ENCODE measurements at regions not wholly inside any gene's neighbourhood (a gene's known extent, or its start where the extent isn't known, plus 50 kb on each side); places are given as distances from the start of the nearest gene placed in this dataset.
A peak's percentile ranks its signal among the peaks of the same experiment; 100 is the strongest.

DNA sequence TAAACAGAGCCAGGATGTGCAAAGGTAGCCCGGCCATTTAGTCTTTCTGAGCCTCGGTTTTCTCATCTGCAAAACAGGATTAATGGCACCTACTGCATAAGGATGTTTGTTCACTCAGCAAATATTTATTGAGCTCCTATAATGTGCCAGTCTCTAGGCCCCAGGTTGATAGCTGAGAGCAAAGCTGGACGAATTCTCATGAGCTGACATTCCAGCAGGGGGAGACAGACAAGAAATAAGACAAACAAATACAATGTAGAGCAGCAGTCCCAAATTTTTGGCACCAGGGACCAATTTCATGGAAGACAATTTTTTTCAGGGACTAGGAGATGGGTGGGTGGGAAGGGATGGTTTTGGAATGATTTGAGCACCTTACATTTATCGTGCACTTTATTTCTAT, 74.3 kb upstream of the PAX7 start:
- WGBS (ENCODE audit: insufficient coverage), result no CpG with 5 or more reads among the region's 4 CpGs
- Mint-ChIP-seq H3K4me1 (no peaks in the 10 kb centered on the region), H3K27ac (no peak overlapping the region), H3K36me3 (no peaks in the 10 kb centered on the region), H3K9me3 (peaks cover 0 to 3% (median 0%) of the 10 kb centered on the region in 7 donors), H3K27me3 (ENCODE audit: low read depth in 3 of 3) (peaks cover 38 to 45% (median 44%) of the 10 kb centered on the region in 3 donors), H3K4me3 (no peak overlapping the region)
- TF ChIP-seq, protein P1, sequence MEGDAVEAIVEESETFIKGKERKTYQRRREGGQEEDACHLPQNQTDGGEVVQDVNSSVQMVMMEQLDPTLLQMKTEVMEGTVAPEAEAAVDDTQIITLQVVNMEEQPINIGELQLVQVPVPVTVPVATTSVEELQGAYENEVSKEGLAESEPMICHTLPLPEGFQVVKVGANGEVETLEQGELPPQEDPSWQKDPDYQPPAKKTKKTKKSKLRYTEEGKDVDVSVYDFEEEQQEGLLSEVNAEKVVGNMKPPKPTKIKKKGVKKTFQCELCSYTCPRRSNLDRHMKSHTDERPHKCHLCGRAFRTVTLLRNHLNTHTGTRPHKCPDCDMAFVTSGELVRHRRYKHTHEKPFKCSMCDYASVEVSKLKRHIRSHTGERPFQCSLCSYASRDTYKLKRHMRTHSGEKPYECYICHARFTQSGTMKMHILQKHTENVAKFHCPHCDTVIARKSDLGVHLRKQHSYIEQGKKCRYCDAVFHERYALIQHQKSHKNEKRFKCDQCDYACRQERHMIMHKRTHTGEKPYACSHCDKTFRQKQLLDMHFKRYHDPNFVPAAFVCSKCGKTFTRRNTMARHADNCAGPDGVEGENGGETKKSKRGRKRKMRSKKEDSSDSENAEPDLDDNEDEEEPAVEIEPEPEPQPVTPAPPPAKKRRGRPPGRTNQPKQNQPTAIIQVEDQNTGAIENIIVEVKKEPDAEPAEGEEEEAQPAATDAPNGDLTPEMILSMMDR (IDR thresholded peaks at IDR 0.05), result peak; percentile 11
- no peaks in the 10 kb centered on the region for H3K79me2 ChIP-seq (ENCODE audit: insufficient read depth, low read length)
- H3K9ac ChIP-seq (ENCODE audit: insufficient read depth, low read length, poor library complexity, severe bottlenecking), result no peak overlapping the region
- no peak overlapping the region for H3K4me3 ChIP-seq (replicated peaks in 1 of 3; ENCODE audit: low read depth in 2 of 3, low read length in 3 of 3)
- no peaks in the 10 kb centered on the region for H4K20me1 ChIP-seq (ENCODE audit: insufficient read depth, low read length)
- H3K27ac ChIP-seq (ENCODE audit: low read depth in 1 of 2, low read length in 2 of 2), result no peak overlapping the region
- no peaks in the 10 kb centered on the region for H3K36me3 ChIP-seq (replicated peaks in 1 of 2; ENCODE audit: control insufficient read depth in 1 of 2, insufficient read depth in 2 of 2, low read length in 2 of 2)
- H3K4me1 ChIP-seq (ENCODE audit: control insufficient read depth in 1 of 2, insufficient read depth in 2 of 2, low read length in 2 of 2), result no peaks in the 10 kb centered on the region
- peaks cover 2 to 28% of the 10 kb centered on the region in 2 donors for H3K27me3 ChIP-seq (ENCODE audit: control insufficient read depth in 2 of 2, insufficient read depth in 2 of 2, low read length in 2 of 2)
- intact Hi-C loops (cut with micrococcal nuclease), result no loop called here
- H3K9me3 ChIP-seq (replicated peaks in 1 of 2; ENCODE audit: control insufficient read depth in 1 of 2, insufficient read depth in 1 of 2, low read length in 2 of 2), result no peaks in the 10 kb centered on the region
- no peak overlapping the region for H2AFZ ChIP-seq (ENCODE audit: insufficient read depth, low read depth, low read length, poor library complexity, severe bottlenecking)
- H3K4me2 ChIP-seq (replicated peaks; ENCODE audit: extremely low read depth, low read length, poor library complexity, severe bottlenecking), result no peak overlapping the region
- no peak for DNase-seq

GRCh38 chr1:18557621-18558465, 72.8 kb upstream of the PAX7 start:
- no peak overlapping the region for H3K4me3 ChIP-seq (replicated peaks in 1 of 3; ENCODE audit: low read depth in 2 of 3, low read length in 3 of 3)
- peaks cover 2 to 28% of the 10 kb centered on the region in 2 donors for H3K27me3 ChIP-seq (ENCODE audit: control insufficient read depth in 2 of 2, insufficient read depth in 2 of 2, low read length in 2 of 2)
- no peak overlapping the region for H3K27ac ChIP-seq (ENCODE audit: low read depth in 1 of 2, low read length in 2 of 2)
- intact Hi-C loops (cut with micrococcal nuclease), result no loop called here
- H3K79me2 ChIP-seq (ENCODE audit: insufficient read depth, low read length), result no peaks in the 10 kb centered on the region
- H3K36me3 Mint-ChIP-seq, result no peaks in the 10 kb centered on the region
- no peaks in the 10 kb centered on the region for H3K36me3 ChIP-seq (replicated peaks in 1 of 2; ENCODE audit: control insufficient read depth in 1 of 2, insufficient read depth in 2 of 2, low read length in 2 of 2)
- peaks cover 35 to 45% (median 37%) of the 10 kb centered on the region in 3 donors for H3K27me3 Mint-ChIP-seq (ENCODE audit: low read depth in 3 of 3)
- no peak overlapping the region for H3K27ac Mint-ChIP-seq
- no peaks in the 10 kb centered on the region for H4K20me1 ChIP-seq (ENCODE audit: insufficient read depth, low read length)
- DNase-seq, result no peak
- WGBS (ENCODE audit: insufficient coverage), result 6% methylated on average over 22 of the region's 29 CpGs
- no peaks in the 10 kb centered on the region for H3K4me1 ChIP-seq (ENCODE audit: control insufficient read depth in 1 of 2, insufficient read depth in 2 of 2, low read length in 2 of 2)
- TF ChIP-seq, protein P1 (IDR thresholded peaks at IDR 0.05), result no peak
- peak overlapping the region in 1 of 2 donors; percentile 41 for H3K4me3 Mint-ChIP-seq
- no peak overlapping the region for H3K4me2 ChIP-seq (replicated peaks; ENCODE audit: extremely low read depth, low read length, poor library complexity, severe bottlenecking)
- no peaks in the 10 kb centered on the region for H3K4me1 Mint-ChIP-seq
- no peak overlapping the region for H2AFZ ChIP-seq (ENCODE audit: insufficient read depth, low read depth, low read length, poor library complexity, severe bottlenecking)
- no peaks in the 10 kb centered on the region for H3K9me3 ChIP-seq (replicated peaks in 1 of 2; ENCODE audit: control insufficient read depth in 1 of 2, insufficient read depth in 1 of 2, low read length in 2 of 2)
- H3K9me3 Mint-ChIP-seq, result no peaks in the 10 kb centered on the region
- H3K9ac ChIP-seq (ENCODE audit: insufficient read depth, low read length, poor library complexity, severe bottlenecking), result no peak overlapping the region
